Activated CD8-positive, alpha-beta memory T cell treated with anti-CD3 and anti-CD28 coated beads, Interleukin-2, amount 50 U/mL, for 24 hours (primary cell): ENCODE measurements at regions not wholly inside any gene's neighbourhood (a gene's known extent, or its start where the extent isn't known, plus 50 kb on each side); places are given as distances from the start of the nearest gene placed in this dataset.
A peak's percentile ranks its signal among the peaks of the same experiment; 100 is the strongest.
"Not testable (repeated sequence)": the region's sequence is repeated elsewhere in the genome, so short reads cannot be mapped to it uniquely, and the experiment has no call there.

Experiments used
- DNase-seq: peaks from one replicate; pipeline ENCODE4 v3.0.0-alpha.2; 2020; ENCODE audit errors: extremely low read depth

GRCh38 chr4:1524761-1525160 lies 118.5 kb upstream of the NKX1-1 start:
- DNase-seq, result no peak

GRCh38 chr4:1523907-1524636 lies 117.8 kb upstream of the NKX1-1 start:
- no peak for DNase-seq

GRCh38 chr4:1523506-1523905 lies 117.3 kb upstream of the NKX1-1 start:
- no peak for DNase-seq

GRCh38 chr4:1523033-1523432 lies 116.8 kb upstream of the NKX1-1 start:
- DNase-seq, result no peak

- no peak for DNase-seq
Measured at GRCh38 chr4:1522606-1523005, 116.4 kb upstream of the NKX1-1 start.

GRCh38 chr4:1521821-1522361 lies 115.6 kb upstream of the NKX1-1 start:
- DNase-seq, result no peak

GRCh38 chr4:1520795-1521576 lies 114.7 kb upstream of the NKX1-1 start:
- DNase-seq, result not testable (repeated sequence)

- DNase-seq, result no peak
Measured at GRCh38 chr4:1519787-1520661, 113.8 kb upstream of the NKX1-1 start.

GRCh38 chr4:1518997-1519700 lies 112.9 kb upstream of the NKX1-1 start:
- DNase-seq, result no peak

- DNase-seq, result no peak
Measured at GRCh38 chr4:1517592-1518411, 111.6 kb upstream of the NKX1-1 start.

GRCh38 chr4:1516881-1517480 lies 110.7 kb upstream of the NKX1-1 start:
- no peak for DNase-seq

GRCh38 chr4:1516261-1516660 lies 110.0 kb upstream of the NKX1-1 start:
- no peak for DNase-seq

GRCh38 chr4:1515763-1516162 lies 109.5 kb upstream of the NKX1-1 start:
- DNase-seq, result no peak

- DNase-seq, result no peak
Measured at GRCh38 chr4:1515156-1515555, 108.9 kb upstream of the NKX1-1 start.

GRCh38 chr4:1514612-1515011 lies 108.4 kb upstream of the NKX1-1 start:
- no peak for DNase-seq

- no peak for DNase-seq
Measured at GRCh38 chr4:1513936-1514483, 107.8 kb upstream of the NKX1-1 start.

- peak; percentile 6 for DNase-seq
Measured at GRCh38 chr4:1512738-1513660, 106.8 kb upstream of the NKX1-1 start.

GRCh38 chr4:1512051-1512737 lies 106.0 kb upstream of the NKX1-1 start:
- no peak for DNase-seq
